ENCODE measurements at regions not wholly inside any gene's neighbourhood (a gene's known extent, or its start where the extent isn't known, plus 50 kb on each side); places are given as distances from the start of the nearest gene placed in this dataset.
"Not testable (repeated sequence)": the region's sequence is repeated elsewhere in the genome, so short reads cannot be mapped to it uniquely, and the experiment has no call there.

GRCh38 chr7:6929588-6929987 is 103.5 kb upstream of the CCZ1B start:
- POLR2A ChIA-PET (ENCODE audit: partially characterized antibody); H2BK12ac ChIP-seq (ENCODE audit: low read depth, low read length); H2AK5ac ChIP-seq (ENCODE audit: low read depth, low read length); H3K9ac ChIP-seq (replicated peaks in 1 of 4; ENCODE audit: extremely low read depth in 1 of 4, low read depth in 3 of 4, low read length in 3 of 4); H3K23me2 ChIP-seq (ENCODE audit: low read depth, low read length); H2BK5ac ChIP-seq (ENCODE audit: low read depth, low read length); H3K36me3 ChIP-seq (ENCODE audit: control insufficient read depth in 2 of 4, insufficient read depth in 4 of 4, low read length in 3 of 4); H3K4me1 ChIP-seq (replicated peaks in 1 of 4; ENCODE audit: control insufficient read depth in 3 of 4, insufficient read depth in 4 of 4, low read length in 3 of 4); H3K18ac ChIP-seq (ENCODE audit: extremely low read depth, low read length); H4K20me1 ChIP-seq (replicated peaks in 1 of 2; ENCODE audit: control insufficient read depth in 1 of 2, insufficient read depth in 2 of 2, low read length in 2 of 2); H2BK20ac ChIP-seq (ENCODE audit: low read length); H4K5ac ChIP-seq (ENCODE audit: insufficient read length, low read depth, low read length); H3K14ac ChIP-seq (ENCODE audit: insufficient read length); H3K27me3 ChIP-seq (replicated peaks in 1 of 4; ENCODE audit: control insufficient read depth in 3 of 4, extremely low read depth in 1 of 4, insufficient read depth in 3 of 4, low read length in 3 of 4); H2BK120ac ChIP-seq (replicated peaks; ENCODE audit: low read depth, low read length); DNase-seq (ENCODE audit: low read depth in 1 of 2, low spot score in 2 of 2); H4K8ac ChIP-seq (ENCODE audit: extremely low read depth, insufficient read depth, low read length); H3K9me3 ChIP-seq (ENCODE audit: insufficient read depth in 2 of 2, low read depth in 1 of 2, low read length in 1 of 2); H3K79me2 ChIP-seq (ENCODE audit: control insufficient read depth in 1 of 2, insufficient read depth in 2 of 2, low read length in 2 of 2); H4K91ac ChIP-seq (replicated peaks; ENCODE audit: insufficient read length, low read length); H3K56ac ChIP-seq (replicated peaks; ENCODE audit: insufficient read length, low read depth, low read length); H3K27ac ChIP-seq (ENCODE audit: low read depth, low read length); H3K4me2 ChIP-seq (ENCODE audit: insufficient read depth in 1 of 2, low read depth in 2 of 2, low read length in 2 of 2); H3K4me3 ChIP-seq (ENCODE audit: extremely low read depth in 1 of 4, insufficient read depth in 2 of 4, low read depth in 3 of 4, low read length in 4 of 4); H3K23ac ChIP-seq (ENCODE audit: insufficient read length); H2BK15ac ChIP-seq (ENCODE audit: low read length); H3K4ac ChIP-seq (replicated peaks; ENCODE audit: insufficient read length, low read depth, low read length); H3K79me1 ChIP-seq (ENCODE audit: low read depth, low read length); FAIRE-seq; H2AFZ ChIP-seq (ENCODE audit: low read length): not testable (repeated sequence)
- 92% methylated on average over 7 of the region's 7 CpGs; no CpG with 5 or more reads in 1 of the 2 experiments for WGBS, 2 experiments (ENCODE audit: extremely low coverage in 1 of 2, insufficient coverage in 1 of 2, insufficient read length in 1 of 2, insufficient replicate concordance in 2 of 2, low coverage in 1 of 2, low lambda C conversion rate in 2 of 2, missing lambda C conversion rate in 1 of 2)
- CTCF ChIA-PET (ENCODE audit: partially characterized antibody) = interaction anchor here (1.2 to 1.3 kb wide), 4 partner anchors 68 to 414 kb away, joined by 3 to 4 read pairs (median 4); no protein-coding TSS in a partner anchor

GRCh38 chr7:6930081-6930635 is 104.1 kb upstream of the CCZ1B start:
- H2BK20ac ChIP-seq (ENCODE audit: low read length); H4K5ac ChIP-seq (ENCODE audit: insufficient read length, low read depth, low read length); DNase-seq (ENCODE audit: low read depth in 1 of 2, low spot score in 2 of 2); H2BK5ac ChIP-seq (ENCODE audit: low read depth, low read length); H3K27me3 ChIP-seq (replicated peaks in 1 of 4; ENCODE audit: control insufficient read depth in 3 of 4, extremely low read depth in 1 of 4, insufficient read depth in 3 of 4, low read length in 3 of 4); H3K14ac ChIP-seq (ENCODE audit: insufficient read length); H3K79me1 ChIP-seq (ENCODE audit: low read depth, low read length); H3K27ac ChIP-seq (ENCODE audit: low read depth, low read length); H3K79me2 ChIP-seq (ENCODE audit: control insufficient read depth in 1 of 2, insufficient read depth in 2 of 2, low read length in 2 of 2); H2BK12ac ChIP-seq (ENCODE audit: low read depth, low read length); H2BK120ac ChIP-seq (replicated peaks; ENCODE audit: low read depth, low read length); H3K4me3 ChIP-seq (ENCODE audit: extremely low read depth in 1 of 4, insufficient read depth in 2 of 4, low read depth in 3 of 4, low read length in 4 of 4); H3K23me2 ChIP-seq (ENCODE audit: low read depth, low read length); H3K23ac ChIP-seq (ENCODE audit: insufficient read length); H3K4ac ChIP-seq (replicated peaks; ENCODE audit: insufficient read length, low read depth, low read length); H3K4me2 ChIP-seq (ENCODE audit: insufficient read depth in 1 of 2, low read depth in 2 of 2, low read length in 2 of 2); H4K20me1 ChIP-seq (replicated peaks in 1 of 2; ENCODE audit: control insufficient read depth in 1 of 2, insufficient read depth in 2 of 2, low read length in 2 of 2); H3K4me1 ChIP-seq (replicated peaks in 1 of 4; ENCODE audit: control insufficient read depth in 3 of 4, insufficient read depth in 4 of 4, low read length in 3 of 4); H3K9me3 ChIP-seq (ENCODE audit: insufficient read depth in 2 of 2, low read depth in 1 of 2, low read length in 1 of 2); POLR2A ChIA-PET (ENCODE audit: partially characterized antibody); H3K56ac ChIP-seq (replicated peaks; ENCODE audit: insufficient read length, low read depth, low read length); H4K91ac ChIP-seq (replicated peaks; ENCODE audit: insufficient read length, low read length); H3K9ac ChIP-seq (replicated peaks in 1 of 4; ENCODE audit: extremely low read depth in 1 of 4, low read depth in 3 of 4, low read length in 3 of 4); H3K36me3 ChIP-seq (ENCODE audit: control insufficient read depth in 2 of 4, insufficient read depth in 4 of 4, low read length in 3 of 4); FAIRE-seq; H2AK5ac ChIP-seq (ENCODE audit: low read depth, low read length): not testable (repeated sequence)
- CTCF ChIA-PET (ENCODE audit: partially characterized antibody) = interaction anchor here (1.2 to 1.3 kb wide), 3 partner anchors 72 to 415 kb away, joined by 3 to 4 read pairs (median 4); no protein-coding TSS in a partner anchor
- Histone ChIP-seq H2AFZ (ENCODE audit: low read length) (0 out of 2 replicates have a peak overlapping the region, but pooled peaks have one; percentile 80), H2BK15ac (ENCODE audit: low read length) (peak overlapping the region; percentile 81; the same call in 1 of the 2 replicates), H3K18ac (ENCODE audit: extremely low read depth, low read length) (0 out of 2 replicates have a peak overlapping the region, but pooled peaks have one; percentile 32), H4K8ac (ENCODE audit: extremely low read depth, insufficient read depth, low read length) (peak overlapping the region; percentile 79)
- 84% methylated on average over 7 of the region's 7 CpGs; no CpG with 5 or more reads in 1 of the 2 experiments for WGBS, 2 experiments (ENCODE audit: extremely low coverage in 1 of 2, insufficient coverage in 1 of 2, insufficient read length in 1 of 2, insufficient replicate concordance in 2 of 2, low coverage in 1 of 2, low lambda C conversion rate in 2 of 2, missing lambda C conversion rate in 1 of 2)
